H9 (cell line): ENCODE measurements at regions not wholly inside any gene's neighbourhood (a gene's known extent, or its start where the extent isn't known, plus 50 kb on each side); places are given as distances from the start of the nearest gene placed in this dataset.

Experiments
- DNase-seq: peaks from one replicate; pipeline ENCODE4 v3.0.0-alpha.2; 2017
- H2AFZ ChIP-seq: one replicate; pipeline ENCODE4 v1.6.1; 2013; ENCODE audit warnings: mild to moderate bottlenecking, low read length, control low read depth, moderate library complexity
- H2AK5ac ChIP-seq: 2 replicates; pipeline ENCODE4 v1.6.1; 2013; ENCODE audit warnings: low read length, control low read depth, mixed read lengths; ENCODE audit not compliant: insufficient read length
- H2BK120ac ChIP-seq: one replicate; pipeline ENCODE4 v1.6.1; 2013; ENCODE audit warnings: low read depth, mild to moderate bottlenecking, low read length, control low read depth, inconsistent platforms; ENCODE audit not compliant: poor library complexity, severe bottlenecking
- H2BK12ac ChIP-seq: 2 replicates; pipeline ENCODE4 v1.6.1; 2013; ENCODE audit warnings: low read length, control low read depth, mixed read lengths, low read depth; ENCODE audit not compliant: insufficient read length
- H2BK15ac ChIP-seq: 2 replicates; pipeline ENCODE4 v1.6.1; 2013; ENCODE audit warnings: low read depth, low read length, control low read depth
- H2BK20ac ChIP-seq: one replicate; pipeline ENCODE4 v1.6.1; 2013; ENCODE audit warnings: low read depth, mild to moderate bottlenecking, low read length, control low read depth, inconsistent platforms; ENCODE audit not compliant: poor library complexity, severe bottlenecking
- H2BK5ac ChIP-seq: 2 replicates; pipeline ENCODE4 v1.6.1; 2013; ENCODE audit warnings: low read length, control low read depth, mixed read lengths; ENCODE audit not compliant: insufficient read length
- H3K14ac ChIP-seq: 2 replicates; pipeline ENCODE4 v1.6.1; 2013; ENCODE audit warnings: low read length, control low read depth; ENCODE audit not compliant: insufficient read depth
- H3K18ac ChIP-seq: 2 replicates; pipeline ENCODE4 v1.6.1; 2013; ENCODE audit warnings: low read depth, mild to moderate bottlenecking, mixed read lengths, low read length, control low read depth; ENCODE audit not compliant: insufficient read length
- H3K23ac ChIP-seq: 2 replicates; pipeline ENCODE4 v1.6.1; 2013; ENCODE audit warnings: low read length, control low read depth, mixed read lengths, low read depth; ENCODE audit not compliant: insufficient read length
- H3K23me2 ChIP-seq: 2 replicates; pipeline ENCODE4 v1.6.1; 2013; ENCODE audit warnings: low read depth, mild to moderate bottlenecking, mixed read lengths, low read length, control low read depth; ENCODE audit not compliant: insufficient read length, poor library complexity, severe bottlenecking
- H3K27ac ChIP-seq: 2 replicates; pipeline ENCODE4 v1.5.1; 2013; ENCODE audit warnings: low read length, control low read depth, mixed read lengths, low read depth; ENCODE audit not compliant: insufficient read length
- H3K27me3 ChIP-seq: 2 replicates; pipeline ENCODE4 v1.6.1; 2013; ENCODE audit warnings: low read length, control low read depth, inconsistent platforms; ENCODE audit not compliant: insufficient read depth
- H3K4ac ChIP-seq: 2 replicates; pipeline ENCODE4 v1.6.1; 2013; ENCODE audit warnings: low read depth, mild to moderate bottlenecking, control low read depth, inconsistent platforms, low read length, moderate library complexity
- H3K4me1 ChIP-seq: 2 replicates; pipeline ENCODE4 v1.6.1; 2013; ENCODE audit warnings: low read length, control low read depth, inconsistent platforms; ENCODE audit not compliant: insufficient read depth
- H3K4me2 ChIP-seq: 2 replicates; pipeline ENCODE4 v1.6.1; 2013; ENCODE audit warnings: low read length, control low read depth, mixed read lengths; ENCODE audit not compliant: insufficient read length, insufficient read depth
- H3K56ac ChIP-seq: 2 replicates; pipeline ENCODE4 v1.6.1; 2013; ENCODE audit warnings: low read depth, mild to moderate bottlenecking, mixed read lengths, low read length, control low read depth; ENCODE audit not compliant: insufficient read length
- H3K79me1 ChIP-seq: 2 replicates; pipeline ENCODE4 v1.6.1; 2013; ENCODE audit warnings: low read depth, mild to moderate bottlenecking, moderate library complexity, low read length, control low read depth, inconsistent platforms; ENCODE audit not compliant: insufficient read depth, poor library complexity, severe bottlenecking
- H3K79me2 ChIP-seq: 2 replicates; pipeline ENCODE4 v1.6.1; 2013; ENCODE audit warnings: low read length, control low read depth, inconsistent platforms; ENCODE audit not compliant: insufficient read depth
- H3K9ac ChIP-seq: 2 replicates; pipeline ENCODE4 v1.6.1; 2013; ENCODE audit warnings: low read length, control low read depth, mixed read lengths; ENCODE audit not compliant: insufficient read length; ENCODE audit errors: extremely low read depth
- H3K9me3 ChIP-seq: one replicate; pipeline ENCODE4 v1.6.1; 2013; ENCODE audit warnings: low read depth, low read length, inconsistent platforms; ENCODE audit not compliant: control insufficient read depth
- H3T11ph ChIP-seq: one replicate; pipeline ENCODE4 v1.6.1; 2013; ENCODE audit warnings: mild to moderate bottlenecking, low read length, control low read depth, inconsistent platforms
- H4K20me1 ChIP-seq: one replicate; pipeline ENCODE4 v1.6.1; 2013; ENCODE audit not compliant: control insufficient read depth, insufficient read length, insufficient read depth
- H4K5ac ChIP-seq: 2 replicates; pipeline ENCODE4 v1.6.1; 2013; ENCODE audit warnings: low read depth, mild to moderate bottlenecking, mixed read lengths, low read length, control low read depth; ENCODE audit not compliant: insufficient read length
- H4K8ac ChIP-seq: replicated peaks from 2 replicates; pipeline ENCODE4 v1.6.1; 2013; ENCODE audit warnings: low read length, control low read depth, mixed read lengths, low read depth; ENCODE audit not compliant: insufficient read length
- H4K91ac ChIP-seq: 2 replicates; pipeline ENCODE4 v1.6.1; 2013; ENCODE audit warnings: low read depth, mild to moderate bottlenecking, moderate library complexity, mixed read lengths, low read length, control low read depth; ENCODE audit not compliant: insufficient read length
- H3K27ac Mint-ChIP-seq, 3 experiments: 2 replicates in 2 of 3; 3 replicates in 1 of 3; pipeline ENCODE4 v1.8.0; 2020 to 2021; ENCODE audit warnings: mixed read lengths in 3 of 3, mild to moderate bottlenecking in 1 of 3, moderate library complexity in 1 of 3
- H3K27me3 Mint-ChIP-seq: 2 replicates; pipeline ENCODE4 v1.8.0; 2021; ENCODE audit warnings: low read depth, mild to moderate bottlenecking, moderate library complexity, mixed read lengths
- H3K36me3 Mint-ChIP-seq, 3 experiments: 2 replicates in 2 of 3; 3 replicates in 1 of 3; pipeline ENCODE4 v1.8.0; 2020 to 2021; ENCODE audit warnings: low read depth in 3 of 3, mixed read lengths in 3 of 3; ENCODE audit not compliant: insufficient read depth in 1 of 3
- H3K4me1 Mint-ChIP-seq, 2 experiments: 2 replicates each; pipeline ENCODE4 v1.8.0; 2020; ENCODE audit warnings: mixed read lengths in 2 of 2
- H3K4me3 Mint-ChIP-seq, 2 experiments: 2 replicates in 1 of 2; 3 replicates in 1 of 2; pipeline ENCODE4 v1.8.0; 2020 to 2021; ENCODE audit warnings: mild to moderate bottlenecking in 2 of 2, mixed read lengths in 2 of 2, moderate library complexity in 1 of 2
- H3K9me3 Mint-ChIP-seq, 2 experiments: 2 replicates in 1 of 2; 3 replicates in 1 of 2; pipeline ENCODE4 v1.8.0; 2020; ENCODE audit warnings: mild to moderate bottlenecking in 2 of 2, mixed read lengths in 2 of 2, moderate library complexity in 1 of 2
- TF ChIP-seq, protein P1 (sequence below): fragments of 200-600 bp; sonication (generic); conservative IDR thresholded peaks from 3 replicates; pipeline ENCODE4 v1.8.0; 2021; ENCODE audit warnings: antibody characterized with exemption, mild to moderate bottlenecking

DNA sequence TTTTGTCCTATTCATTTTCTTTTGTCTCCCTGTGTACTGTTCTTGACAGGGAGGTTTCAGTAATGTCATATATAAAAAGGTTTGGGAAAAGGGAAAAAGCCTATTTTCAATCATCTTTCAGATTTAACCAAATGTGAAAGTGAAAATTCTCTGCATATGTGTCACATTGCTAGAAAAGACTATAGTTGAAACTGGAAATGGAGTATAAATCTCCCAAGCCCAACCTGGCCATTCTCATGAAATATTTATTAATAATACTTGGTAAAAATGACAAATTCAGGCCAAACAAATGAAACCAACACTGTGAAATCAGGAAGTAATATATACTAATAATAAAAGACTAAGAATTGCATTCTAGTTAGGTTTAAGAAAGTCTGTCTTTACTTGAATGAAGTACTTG is 1129.2 kb downstream of the SLC16A7 start:
- Histone ChIP-seq H3K14ac (no peak overlapping the region), H3K23me2 (no peaks in the 10 kb centered on the region), H2BK20ac (no peak overlapping the region), H4K20me1 (no peaks in the 10 kb centered on the region), H2AK5ac (no peak overlapping the region), H3K4ac (no peak overlapping the region), H3K56ac (no peak overlapping the region), H3K27ac (no peak overlapping the region), H3K9me3 (no peaks in the 10 kb centered on the region), H4K91ac (no peak overlapping the region), H3K79me2 (no peaks in the 10 kb centered on the region), H2BK15ac (no peak overlapping the region), H3K18ac (no peak overlapping the region), H2BK5ac (no peak overlapping the region), H2AFZ (no peak overlapping the region), H4K5ac (no peak overlapping the region), H2BK12ac (no peak overlapping the region), H3K27me3 (no peaks in the 10 kb centered on the region), H3K9ac (no peak overlapping the region), H3K4me2 (no peak overlapping the region), H3K79me1 (no peaks in the 10 kb centered on the region), H3T11ph (no peak overlapping the region), H4K8ac (no peak overlapping the region), H2BK120ac (no peak overlapping the region), H3K4me1 (no peaks in the 10 kb centered on the region), H3K23ac (no peak overlapping the region)
- peaks cover 0 to 3% of the 10 kb centered on the region in 2 experiments; a peak in 2 of 5 replicates for H3K9me3 Mint-ChIP-seq
- H3K27ac Mint-ChIP-seq, result no peak overlapping the region
- TF ChIP-seq, protein P1, sequence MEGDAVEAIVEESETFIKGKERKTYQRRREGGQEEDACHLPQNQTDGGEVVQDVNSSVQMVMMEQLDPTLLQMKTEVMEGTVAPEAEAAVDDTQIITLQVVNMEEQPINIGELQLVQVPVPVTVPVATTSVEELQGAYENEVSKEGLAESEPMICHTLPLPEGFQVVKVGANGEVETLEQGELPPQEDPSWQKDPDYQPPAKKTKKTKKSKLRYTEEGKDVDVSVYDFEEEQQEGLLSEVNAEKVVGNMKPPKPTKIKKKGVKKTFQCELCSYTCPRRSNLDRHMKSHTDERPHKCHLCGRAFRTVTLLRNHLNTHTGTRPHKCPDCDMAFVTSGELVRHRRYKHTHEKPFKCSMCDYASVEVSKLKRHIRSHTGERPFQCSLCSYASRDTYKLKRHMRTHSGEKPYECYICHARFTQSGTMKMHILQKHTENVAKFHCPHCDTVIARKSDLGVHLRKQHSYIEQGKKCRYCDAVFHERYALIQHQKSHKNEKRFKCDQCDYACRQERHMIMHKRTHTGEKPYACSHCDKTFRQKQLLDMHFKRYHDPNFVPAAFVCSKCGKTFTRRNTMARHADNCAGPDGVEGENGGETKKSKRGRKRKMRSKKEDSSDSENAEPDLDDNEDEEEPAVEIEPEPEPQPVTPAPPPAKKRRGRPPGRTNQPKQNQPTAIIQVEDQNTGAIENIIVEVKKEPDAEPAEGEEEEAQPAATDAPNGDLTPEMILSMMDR, result no peak
- H3K4me3 Mint-ChIP-seq, result no peak overlapping the region
- DNase-seq, result no peak
- H3K4me1 Mint-ChIP-seq, result no peaks in the 10 kb centered on the region
- H3K36me3 Mint-ChIP-seq, result no peaks in the 10 kb centered on the region
- no peaks in the 10 kb centered on the region for H3K27me3 Mint-ChIP-seq
